ENCODE measurements at regions not wholly inside any gene's neighbourhood (a gene's known extent, or its start where the extent isn't known, plus 50 kb on each side); places are given as distances from the start of the nearest gene placed in this dataset.

DNA sequence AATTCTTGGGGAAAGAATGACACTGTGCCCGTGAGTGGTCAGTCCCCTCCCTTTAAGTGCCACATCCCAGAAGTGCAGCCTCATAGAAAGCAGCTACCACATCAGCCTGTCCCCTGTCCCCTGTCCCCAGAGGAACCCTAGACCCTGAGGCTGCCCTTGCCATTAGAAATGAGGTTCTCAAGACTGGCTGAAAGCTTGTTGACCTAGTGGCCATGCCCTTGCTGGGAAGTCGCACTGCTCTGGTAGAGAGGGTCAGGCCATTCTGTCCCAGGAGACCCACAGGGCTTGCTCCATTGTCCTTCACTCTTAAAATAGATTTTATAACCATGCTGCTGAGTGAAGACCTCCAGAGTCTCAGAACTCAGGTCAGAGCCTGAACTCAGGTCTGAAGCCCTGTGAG is 184.5 kb downstream of the RGS3 start:
- no peak overlapping the region for H3K4me3 ChIP-seq (ENCODE audit: extremely low read depth in 1 of 4, insufficient read depth in 2 of 4, low read depth in 3 of 4, low read length in 4 of 4)
- FAIRE-seq (no peak), DNase-seq (ENCODE audit: low read depth in 1 of 2, low spot score in 2 of 2) (no peak)
- no peak overlapping the region for H4K91ac ChIP-seq (replicated peaks; ENCODE audit: insufficient read length, low read length)
- ChIA-PET POLR2A (ENCODE audit: partially characterized antibody) (no interaction called here), CTCF (ENCODE audit: partially characterized antibody) (interaction anchor here (5.5 to 18.7 kb wide), 2 partner anchors 9 to 53 kb away, joined by 44 to 1065 read pairs; no protein-coding TSS in a partner anchor)
- no peak overlapping the region for H3K9ac ChIP-seq (replicated peaks in 1 of 4; ENCODE audit: extremely low read depth in 1 of 4, low read depth in 3 of 4, low read length in 3 of 4)
- H3K79me2 ChIP-seq (ENCODE audit: control insufficient read depth in 1 of 2, insufficient read depth in 2 of 2, low read length in 2 of 2): no peaks in the 10 kb centered on the region
- no peak overlapping the region for H3K4me2 ChIP-seq (ENCODE audit: insufficient read depth in 1 of 2, low read depth in 2 of 2, low read length in 2 of 2)
- no peak overlapping the region for H3K27ac ChIP-seq (ENCODE audit: low read depth, low read length)
- TF ChIP-seq GABPA (IDR thresholded peaks at IDR 0.05; ENCODE audit: borderline replicate concordance, insufficient read depth, low read length) (no peak), PHF8 (conservative IDR thresholded peaks at IDR 0.05; ENCODE audit: low read depth, low read length) (no peak), EZH2 (IDR thresholded peaks at IDR 0.05; ENCODE audit: low read depth, low read length, severe bottlenecking) (no peak), TCF12 (IDR thresholded peaks at IDR 0.05; ENCODE audit: low read depth, low read length) (no peak), BCL11A (IDR thresholded peaks at IDR 0.05; ENCODE audit: low read depth in 2 of 2, low read length in 2 of 2) (no peak)
- TF ChIP-seq, protein P1, sequence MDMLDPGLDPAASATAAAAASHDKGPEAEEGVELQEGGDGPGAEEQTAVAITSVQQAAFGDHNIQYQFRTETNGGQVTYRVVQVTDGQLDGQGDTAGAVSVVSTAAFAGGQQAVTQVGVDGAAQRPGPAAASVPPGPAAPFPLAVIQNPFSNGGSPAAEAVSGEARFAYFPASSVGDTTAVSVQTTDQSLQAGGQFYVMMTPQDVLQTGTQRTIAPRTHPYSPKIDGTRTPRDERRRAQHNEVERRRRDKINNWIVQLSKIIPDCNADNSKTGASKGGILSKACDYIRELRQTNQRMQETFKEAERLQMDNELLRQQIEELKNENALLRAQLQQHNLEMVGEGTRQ (IDR thresholded peaks at IDR 0.05; ENCODE audit: low read length): no peak
- TF ChIP-seq, protein P2, sequence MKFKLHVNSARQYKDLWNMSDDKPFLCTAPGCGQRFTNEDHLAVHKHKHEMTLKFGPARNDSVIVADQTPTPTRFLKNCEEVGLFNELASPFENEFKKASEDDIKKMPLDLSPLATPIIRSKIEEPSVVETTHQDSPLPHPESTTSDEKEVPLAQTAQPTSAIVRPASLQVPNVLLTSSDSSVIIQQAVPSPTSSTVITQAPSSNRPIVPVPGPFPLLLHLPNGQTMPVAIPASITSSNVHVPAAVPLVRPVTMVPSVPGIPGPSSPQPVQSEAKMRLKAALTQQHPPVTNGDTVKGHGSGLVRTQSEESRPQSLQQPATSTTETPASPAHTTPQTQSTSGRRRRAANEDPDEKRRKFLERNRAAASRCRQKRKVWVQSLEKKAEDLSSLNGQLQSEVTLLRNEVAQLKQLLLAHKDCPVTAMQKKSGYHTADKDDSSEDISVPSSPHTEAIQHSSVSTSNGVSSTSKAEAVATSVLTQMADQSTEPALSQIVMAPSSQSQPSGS (IDR thresholded peaks at IDR 0.05; ENCODE audit: low read length): no peak
- H2BK120ac ChIP-seq (replicated peaks; ENCODE audit: low read depth, low read length): no peak overlapping the region
- H2BK15ac ChIP-seq (ENCODE audit: low read length): no peak overlapping the region
- H4K20me1 ChIP-seq (replicated peaks in 1 of 2; ENCODE audit: control insufficient read depth in 1 of 2, insufficient read depth in 2 of 2, low read length in 2 of 2): no peaks in the 10 kb centered on the region
- H3K27me3 ChIP-seq (replicated peaks in 1 of 4; ENCODE audit: control insufficient read depth in 3 of 4, extremely low read depth in 1 of 4, insufficient read depth in 3 of 4, low read length in 3 of 4): peaks cover 12 to 47% (median 34%) of the 10 kb centered on the region in 4 experiments
- H3K14ac ChIP-seq (ENCODE audit: insufficient read length): no peak overlapping the region
- no peaks in the 10 kb centered on the region for H3K36me3 ChIP-seq (ENCODE audit: control insufficient read depth in 2 of 4, insufficient read depth in 4 of 4, low read length in 3 of 4)
- no peak overlapping the region for H2AFZ ChIP-seq (ENCODE audit: low read length)
- no peak overlapping the region for H2BK12ac ChIP-seq (ENCODE audit: low read depth, low read length)
- H2AK5ac ChIP-seq (ENCODE audit: low read depth, low read length): no peak overlapping the region
- no peak overlapping the region for H3K18ac ChIP-seq (ENCODE audit: extremely low read depth, low read length)
- no peaks in the 10 kb centered on the region for H3K23me2 ChIP-seq (ENCODE audit: low read depth, low read length)
- no peaks in the 10 kb centered on the region for H3K9me3 ChIP-seq (ENCODE audit: insufficient read depth in 2 of 2, low read depth in 1 of 2, low read length in 1 of 2)
- no peaks in the 10 kb centered on the region for H3K79me1 ChIP-seq (ENCODE audit: low read depth, low read length)
- no peak overlapping the region for H2BK20ac ChIP-seq (ENCODE audit: low read length)
- no peak overlapping the region for H4K8ac ChIP-seq (ENCODE audit: extremely low read depth, insufficient read depth, low read length)
- H3K56ac ChIP-seq (replicated peaks; ENCODE audit: insufficient read length, low read depth, low read length): no peak overlapping the region
- 91% methylated on average over 2 of the region's 2 CpGs; no CpG with 5 or more reads in 1 of the 2 experiments for WGBS, 2 experiments (ENCODE audit: extremely low coverage in 1 of 2, insufficient coverage in 1 of 2, insufficient read length in 1 of 2, insufficient replicate concordance in 2 of 2, low coverage in 1 of 2, low lambda C conversion rate in 2 of 2, missing lambda C conversion rate in 1 of 2)
- no peak overlapping the region for H3K23ac ChIP-seq (ENCODE audit: insufficient read length)
- H3K4ac ChIP-seq (replicated peaks; ENCODE audit: insufficient read length, low read depth, low read length): no peak overlapping the region
- H2BK5ac ChIP-seq (ENCODE audit: low read depth, low read length): no peak overlapping the region
- H3K4me1 ChIP-seq (replicated peaks in 1 of 4; ENCODE audit: control insufficient read depth in 3 of 4, insufficient read depth in 4 of 4, low read length in 3 of 4): peaks cover 0 to 15% (median 6%) of the 10 kb centered on the region in 4 experiments; a peak in 4 of 7 replicates
- no peak overlapping the region for H4K5ac ChIP-seq (ENCODE audit: insufficient read length, low read depth, low read length)
